GM12878 (cell line): ENCODE measurements at regions not wholly inside any gene's neighbourhood (a gene's known extent, or its start where the extent isn't known, plus 50 kb on each side); places are given as distances from the start of the nearest gene placed in this dataset.

Experiments used
- ATF3 ChIP-seq: IDR thresholded peaks from 2 replicates; pipeline ENCODE4 v1.6.1; 2011; ENCODE audit warnings: low read depth, mild to moderate bottlenecking, low read length, moderate library complexity, borderline replicate concordance; ENCODE audit errors: extremely low read depth
- CTCF ChIP-seq, 3 experiments: IDR thresholded peaks in 2 of 3; conservative IDR thresholded peaks in 1 of 3; 2 replicates each; pipeline ENCODE4 v1.5.1; 2011; ENCODE audit warnings: low read depth in 3 of 3, low read length in 3 of 3, mild to moderate bottlenecking in 3 of 3, control low read depth in 2 of 3, moderate library complexity in 2 of 3, inconsistent platforms in 1 of 3, mixed read lengths in 1 of 3; ENCODE audit not compliant: control insufficient read depth in 2 of 3, insufficient read depth in 1 of 3; ENCODE audit errors: extremely low read depth in 1 of 3
- EZH2 ChIP-seq: IDR thresholded peaks from 2 replicates; pipeline ENCODE4 v1.6.1; 2012; ENCODE audit warnings: low read depth, mild to moderate bottlenecking, control low read depth, inconsistent platforms, low read length, borderline replicate concordance; ENCODE audit not compliant: control insufficient read depth
- JUNB ChIP-seq: IDR thresholded peaks from 2 replicates; pipeline ENCODE4 v1.6.1; 2016; ENCODE audit warnings: antibody characterized with exemption, mild to moderate bottlenecking
- MAX ChIP-seq: IDR thresholded peaks from 2 replicates; pipeline ENCODE4 v1.6.1; 2012; ENCODE audit warnings: low read depth, low read length, improper control_type of control experiment
- MYC ChIP-seq: IDR thresholded peaks from 2 replicates; pipeline ENCODE4 v1.6.1; 2011; ENCODE audit warnings: mild to moderate bottlenecking, low read length, moderate library complexity, inconsistent platforms; ENCODE audit not compliant: insufficient read depth, insufficient replicate concordance, insufficient read length, severe bottlenecking
- NFIC ChIP-seq: IDR thresholded peaks from 2 replicates; pipeline ENCODE4 v1.6.1; 2012; ENCODE audit warnings: low read depth, mild to moderate bottlenecking, inconsistent platforms, low read length, moderate library complexity
- POLR2AphosphoS5 ChIP-seq: IDR thresholded peaks from 2 replicates; pipeline ENCODE4 v1.6.1; 2011; ENCODE audit warnings: mild to moderate bottlenecking, low read length, inconsistent platforms
- RAD21 ChIP-seq: IDR thresholded peaks from 2 replicates; pipeline ENCODE4 v1.6.1; 2011; ENCODE audit warnings: mild to moderate bottlenecking, low read depth, low read length, moderate library complexity; ENCODE audit not compliant: insufficient read depth
- RCOR1 ChIP-seq: conservative IDR thresholded peaks from 2 replicates; pipeline ENCODE4 v1.6.1; 2012; ENCODE audit warnings: low read depth, low read length, improper control_type of control experiment
- TAF1 ChIP-seq: IDR thresholded peaks from 2 replicates; pipeline ENCODE4 v1.6.1; 2011; ENCODE audit warnings: mild to moderate bottlenecking, low read depth, low read length, borderline replicate concordance
- YY1 ChIP-seq: IDR thresholded peaks from 2 replicates; pipeline ENCODE4 v1.6.1; 2011; ENCODE audit warnings: low read depth, mild to moderate bottlenecking, low read length
- ZNF207 ChIP-seq: fragments of 450-650 bp; IDR thresholded peaks from 2 replicates; pipeline ENCODE4 v1.6.1; 2014; ENCODE audit warnings: antibody characterized with exemption, mild to moderate bottlenecking, borderline replicate concordance
- ZNF384 ChIP-seq: IDR thresholded peaks from 2 replicates; pipeline ENCODE4 v1.6.1; 2012; ENCODE audit warnings: low read depth, mild to moderate bottlenecking, low read length, improper control_type of control experiment, borderline replicate concordance

- no peak for TF ChIP-seq RCOR1
- TF ChIP-seq CTCF (IDR thresholded peaks at IDR 0.05 in 2 of 3, conservative IDR thresholded peaks at IDR 0.05 in 1 of 3; ENCODE audit: control insufficient read depth in 2 of 3, extremely low read depth in 1 of 3, insufficient read depth in 1 of 3, low read depth in 3 of 3, low read length in 3 of 3), result no peak
- TF ChIP-seq TAF1, result no peak
- TF ChIP-seq POLR2AphosphoS5, result no peak
- no peak for TF ChIP-seq ZNF384
- no peak for TF ChIP-seq MAX
- TF ChIP-seq RAD21, result no peak
- no peak for TF ChIP-seq YY1
- no peak for TF ChIP-seq EZH2
- no peak for TF ChIP-seq ATF3
- TF ChIP-seq ZNF207, result no peak
- no peak for TF ChIP-seq NFIC
- TF ChIP-seq JUNB, result no peak
- no peak for TF ChIP-seq MYC
Observed at GRCh38 chr14:29442696-29443095, 485.0 kb downstream of the PRKD1 start.
